IPS-18c (cell line): ENCODE measurements at regions not wholly inside any gene's neighbourhood (a gene's known extent, or its start where the extent isn't known, plus 50 kb on each side); places are given as distances from the start of the nearest gene placed in this dataset.

Source experiments
- H3K4me3 ChIP-seq: 2 replicates; pipeline ENCODE4 v1.7.0; 2013; ENCODE audit warnings: low read depth, mild to moderate bottlenecking, low read length, moderate library complexity; ENCODE audit not compliant: insufficient read depth
- H3K9me3 ChIP-seq: one replicate; pipeline ENCODE4 v1.6.1; 2013; ENCODE audit warnings: mild to moderate bottlenecking, low read length, moderate library complexity; ENCODE audit not compliant: control insufficient read depth, insufficient read depth

GRCh38 chr10:29032169-29032568 lies 256.7 kb upstream of the LYZL1 start:
- Histone ChIP-seq H3K4me3 (no peak overlapping the region), H3K9me3 (no peaks in the 10 kb centered on the region)

GRCh38 chr10:29033311-29033940 lies 255.4 kb upstream of the LYZL1 start:
- Histone ChIP-seq H3K9me3 (no peaks in the 10 kb centered on the region), H3K4me3 (no peak overlapping the region)

GRCh38 chr10:29034592-29034991 lies 254.3 kb upstream of the LYZL1 start:
- H3K4me3 ChIP-seq: no peak overlapping the region
- H3K9me3 ChIP-seq: no peaks in the 10 kb centered on the region

GRCh38 chr10:29035721-29036120 lies 253.1 kb upstream of the LYZL1 start:
- H3K9me3 ChIP-seq: no peaks in the 10 kb centered on the region
- no peak overlapping the region for H3K4me3 ChIP-seq

- Histone ChIP-seq H3K4me3 (no peak overlapping the region), H3K9me3 (no peaks in the 10 kb centered on the region)
These were observed 251.3 kb upstream of the LYZL1 start for GRCh38 chr10:29037348-29038113.

GRCh38 chr10:29039091-29039490 lies 249.8 kb upstream of the LYZL1 start:
- no peaks in the 10 kb centered on the region for H3K9me3 ChIP-seq
- H3K4me3 ChIP-seq: no peak overlapping the region

- Histone ChIP-seq H3K4me3 (no peak overlapping the region), H3K9me3 (no peaks in the 10 kb centered on the region)
These were observed 249.1 kb upstream of the LYZL1 start for GRCh38 chr10:29039677-29040189.

- Histone ChIP-seq H3K4me3 (no peak overlapping the region), H3K9me3 (no peaks in the 10 kb centered on the region)
These were observed 247.3 kb upstream of the LYZL1 start for GRCh38 chr10:29041616-29042015.

- H3K4me3 ChIP-seq: no peak overlapping the region
- no peaks in the 10 kb centered on the region for H3K9me3 ChIP-seq
These were observed 240.4 kb upstream of the LYZL1 start for GRCh38 chr10:29048506-29048905.

GRCh38 chr10:29050081-29050480 lies 238.8 kb upstream of the LYZL1 start:
- Histone ChIP-seq H3K9me3 (no peaks in the 10 kb centered on the region), H3K4me3 (no peak overlapping the region)

- H3K4me3 ChIP-seq: no peak overlapping the region
These were observed 233.8 kb upstream of the LYZL1 start for GRCh38 chr10:29055101-29055500.

GRCh38 chr10:29056729-29057128 lies 232.1 kb upstream of the LYZL1 start:
- Histone ChIP-seq H3K9me3 (no peaks in the 10 kb centered on the region), H3K4me3 (no peak overlapping the region)

More at GRCh38 chr10:29055101-29055500, 233.8 kb upstream of the LYZL1 start:
- no peaks in the 10 kb centered on the region for H3K9me3 ChIP-seq

- H3K9me3 ChIP-seq: no peaks in the 10 kb centered on the region
- no peak overlapping the region for H3K4me3 ChIP-seq
These were observed 231.0 kb upstream of the LYZL1 start for GRCh38 chr10:29057822-29058331.

GRCh38 chr10:29063806-29064644 lies 224.8 kb upstream of the LYZL1 start:
- Histone ChIP-seq H3K4me3 (no peak overlapping the region), H3K9me3 (no peaks in the 10 kb centered on the region)

GRCh38 chr10:29064680-29065079 lies 224.2 kb upstream of the LYZL1 start:
- Histone ChIP-seq H3K4me3 (no peak overlapping the region), H3K9me3 (no peaks in the 10 kb centered on the region)

- Histone ChIP-seq H3K9me3 (no peaks in the 10 kb centered on the region), H3K4me3 (no peak overlapping the region)
These were observed 221.7 kb upstream of the LYZL1 start for GRCh38 chr10:29067161-29067560.

GRCh38 chr10:29067628-29068027 lies 221.2 kb upstream of the LYZL1 start:
- Histone ChIP-seq H3K9me3 (no peaks in the 10 kb centered on the region), H3K4me3 (no peak overlapping the region)
